Sigmoid colon (tissue), 6 donors: ENCODE measurements at regions not wholly inside any gene's neighbourhood (a gene's known extent, or its start where the extent isn't known, plus 50 kb on each side); places are given as distances from the start of the nearest gene placed in this dataset.
A peak's percentile ranks its signal among the peaks of the same experiment; 100 is the strongest.

Source experiments
- DNase-seq: peaks from one replicate; pipeline ENCODE4 v3.0.0-alpha.2; 2019
- H3K27ac ChIP-seq, 4 donors: fragments of 200-600 bp; sonication (generic); one replicate each; pipeline ENCODE4 v1.5.1; 2016 to 2019; ENCODE audit warnings: mild to moderate bottlenecking in 1 of 4
- H3K27me3 ChIP-seq, 3 donors: fragments of 200-600 bp; sonication (generic); one replicate each; pipeline ENCODE4 v1.5.1; 2019; ENCODE audit warnings: mild to moderate bottlenecking in 1 of 3
- H3K36me3 ChIP-seq, 4 donors: fragments of 200-600 bp; sonication (generic); one replicate each; pipeline ENCODE4 v1.5.1; 2016 to 2019
- H3K4me1 ChIP-seq, 4 donors: fragments of 200-600 bp; sonication (generic); one replicate each; pipeline ENCODE4 v1.5.1; 2017 to 2019
- H3K4me3 ChIP-seq, 4 donors: fragments of 200-600 bp; sonication (generic); one replicate each; pipeline ENCODE4 v1.5.1; 2017 to 2019; ENCODE audit warnings: mild to moderate bottlenecking in 2 of 4, moderate library complexity in 1 of 4
- H3K9me3 ChIP-seq, 4 donors: fragments of 200-600 bp in 3 of 4; sonication (generic) in 3 of 4; one replicate each; pipeline versions ENCODE4 v1.5.1 to v1.6.1; 2013 to 2019
- CTCF ChIP-seq, 4 experiments: fragments of 450-650 bp in 3 of 4; fragments of 200-600 bp in 1 of 4; IDR thresholded peaks; one replicate each; pipeline ENCODE4 v1.5.1; 2016 to 2019; ENCODE audit warnings: antibody characterized with exemption in 4 of 4, mild to moderate bottlenecking in 3 of 4, moderate library complexity in 2 of 4
- EP300 ChIP-seq, 4 donors: sonication (generic); formaldehyde crosslinking; IDR thresholded peaks; one replicate each; pipeline ENCODE4 v1.6.1; 2017; ENCODE audit warnings: antibody characterized with exemption in 4 of 4
- POLR2A ChIP-seq, 2 donors: fragments of 450-650 bp; IDR thresholded peaks; one replicate each; pipeline ENCODE4 v1.6.1; 2016; ENCODE audit warnings: antibody characterized with exemption in 2 of 2, mild to moderate bottlenecking in 2 of 2, moderate library complexity in 2 of 2
- POLR2AphosphoS5 ChIP-seq, 4 donors: sonication (generic); formaldehyde crosslinking; IDR thresholded peaks; one replicate each; pipeline ENCODE4 v1.6.1; 2017; ENCODE audit warnings: antibody characterized with exemption in 4 of 4
- WGBS, 2 donors: extraction: QIAGEN DNeasy Blood & Tissue Kit; methylation state at CpG; one replicate each; pipeline ENCODE4 v1.1.7; 2013; 5-methylcytosine and 5-hydroxymethylcytosine counted together
- intact Hi-C: fragments of 100-400 bp; cut with DNase I; formaldehyde crosslinking; loops from one replicate; pipeline ENCODE4 v1.15.1; 2023
- donor health status: healthy with polysubstance abuse.
- donor health status: healthy.

- Histone ChIP-seq H3K27ac (peak overlapping the region in 3 of 4 donors; percentile 2 to 60 (median 3)), H3K27me3 (no peaks in the 10 kb centered on the region), H3K4me1 (peaks cover 0 to 60% (median 55%) of the 10 kb centered on the region in 4 donors), H3K36me3 (no peaks in the 10 kb centered on the region), H3K4me3 (no peak overlapping the region), H3K9me3 (no peaks in the 10 kb centered on the region)
- TF ChIP-seq POLR2AphosphoS5 (IDR thresholded peaks at IDR 0.05): peak in 1 of 4 donors; percentile 26
- no peak for TF ChIP-seq EP300 (IDR thresholded peaks at IDR 0.05)
- 51 to 71% methylated on average over 1 of the region's 1 CpG for WGBS, 2 donors
- DNase-seq: no peak
- intact Hi-C loops: no loop called here
Measured at GRCh38 chr12:46522071-46522470, 149.5 kb upstream of the SLC38A2 start.

GRCh38 chr12:46521145-46521544 is 148.6 kb upstream of the SLC38A2 start:
- intact Hi-C loops: no loop called here
- H3K4me1 ChIP-seq: peaks cover 0 to 60% (median 55%) of the 10 kb centered on the region in 4 donors
- H3K9me3 ChIP-seq: no peaks in the 10 kb centered on the region
- DNase-seq: no peak
- H3K36me3 ChIP-seq: no peaks in the 10 kb centered on the region
- 68 to 84% methylated on average over 2 of the region's 2 CpGs for WGBS, 2 donors
- no peak overlapping the region for H3K4me3 ChIP-seq
- H3K27me3 ChIP-seq: no peaks in the 10 kb centered on the region
- peak overlapping the region in 1 of 4 donors; percentile 5 for H3K27ac ChIP-seq
- TF ChIP-seq EP300 (IDR thresholded peaks at IDR 0.05) (no peak), POLR2AphosphoS5 (IDR thresholded peaks at IDR 0.05) (no peak), POLR2A (IDR thresholded peaks at IDR 0.05) (no peak), CTCF (IDR thresholded peaks at IDR 0.05) (no peak)

- TF ChIP-seq CTCF (IDR thresholded peaks at IDR 0.05) (no peak), POLR2AphosphoS5 (IDR thresholded peaks at IDR 0.05) (no peak), POLR2A (IDR thresholded peaks at IDR 0.05) (no peak), EP300 (IDR thresholded peaks at IDR 0.05) (no peak)
- H3K4me1 ChIP-seq: peaks cover 0 to 44% (median 40%) of the 10 kb centered on the region in 4 donors
- no peaks in the 10 kb centered on the region for H3K27me3 ChIP-seq
- intact Hi-C loops: loop anchor here (5.0 kb wide), 1 partner anchor 42 kb away; no protein-coding TSS in a partner anchor
- peak overlapping the region in 2 of 4 donors; percentile 28 to 34 for H3K27ac ChIP-seq
- no peaks in the 10 kb centered on the region for H3K36me3 ChIP-seq
- no peak for DNase-seq
- no peaks in the 10 kb centered on the region for H3K9me3 ChIP-seq
- no peak overlapping the region for H3K4me3 ChIP-seq
- WGBS, 2 donors: 100% methylated on average over 1 of the region's 1 CpG
Measured at GRCh38 chr12:46519407-46519806, 146.8 kb upstream of the SLC38A2 start.

- intact Hi-C loops: loop anchor here (5.0 kb wide), 1 partner anchor 41 kb away; no protein-coding TSS in a partner anchor
- H3K9me3 ChIP-seq: no peaks in the 10 kb centered on the region
- TF ChIP-seq POLR2AphosphoS5 (IDR thresholded peaks at IDR 0.05) (no peak), POLR2A (IDR thresholded peaks at IDR 0.05) (no peak), CTCF (IDR thresholded peaks at IDR 0.05) (no peak), EP300 (IDR thresholded peaks at IDR 0.05) (no peak)
- peaks cover 0 to 37% (median 33%) of the 10 kb centered on the region in 4 donors for H3K4me1 ChIP-seq
- H3K36me3 ChIP-seq: no peaks in the 10 kb centered on the region
- H3K27ac ChIP-seq: peak overlapping the region; percentile 6 to 45 (median 31)
- no peak overlapping the region for H3K4me3 ChIP-seq
- no peak for DNase-seq
- no peaks in the 10 kb centered on the region for H3K27me3 ChIP-seq
- WGBS, 2 donors: 76 to 77% methylated on average over 3 of the region's 3 CpGs
Measured at GRCh38 chr12:46518729-46519128, 146.2 kb upstream of the SLC38A2 start.

- Histone ChIP-seq H3K27ac (peak overlapping the region; percentile 6 to 45 (median 28)), H3K4me1 (peaks cover 0 to 31% (median 28%) of the 10 kb centered on the region in 4 donors), H3K9me3 (no peaks in the 10 kb centered on the region), H3K36me3 (no peaks in the 10 kb centered on the region), H3K4me3 (no peak overlapping the region), H3K27me3 (no peaks in the 10 kb centered on the region)
- no peak for DNase-seq
- TF ChIP-seq POLR2AphosphoS5 (IDR thresholded peaks at IDR 0.05): no peak
- no peak for TF ChIP-seq EP300 (IDR thresholded peaks at IDR 0.05)
- no peak for TF ChIP-seq CTCF (IDR thresholded peaks at IDR 0.05)
- TF ChIP-seq POLR2A (IDR thresholded peaks at IDR 0.05): no peak
- intact Hi-C loops: loop anchor here (5.0 kb wide), 1 partner anchor 41 kb away; no protein-coding TSS in a partner anchor
Measured at GRCh38 chr12:46518169-46518568, 145.6 kb upstream of the SLC38A2 start.
